ENCODE measurements at regions not wholly inside any gene's neighbourhood (a gene's known extent, or its start where the extent isn't known, plus 50 kb on each side); places are given as distances from the start of the nearest gene placed in this dataset.

GRCh38 chr15:57896114-57896513, 169.4 kb downstream of the ALDH1A2 start:
- TF ChIP-seq EZH2 (IDR thresholded peaks at IDR 0.05) (no peak), POLR2AphosphoS5 (IDR thresholded peaks at IDR 0.05; ENCODE audit: borderline replicate concordance, low read depth, low read length) (no peak), FOXP2 (optimal IDR thresholded peaks at IDR 0.05; ENCODE audit: control extremely low read depth, extremely low read length, insufficient read depth) (no peak)
